ENCODE measurements at regions not wholly inside any gene's neighbourhood (a gene's known extent, or its start where the extent isn't known, plus 50 kb on each side); places are given as distances from the start of the nearest gene placed in this dataset.
"Not testable (repeated sequence)": the region's sequence is repeated elsewhere in the genome, so short reads cannot be mapped to it uniquely, and the experiment has no call there.

- not testable (repeated sequence) for TF ChIP-seq CTCF (IDR thresholded peaks at IDR 0.05); POLR2A (IDR thresholded peaks at IDR 0.05; ENCODE audit: low read length); ESRRA (IDR thresholded peaks at IDR 0.05; ENCODE audit: borderline replicate concordance, low read length); EP300 (IDR thresholded peaks at IDR 0.05); REST (IDR thresholded peaks at IDR 0.05)
These were observed 143.9 kb upstream of the NBPF12 start for GRCh38 chr1:146794236-146794635.

All from A549 (cell line).